Trophoblast cell (in vitro differentiated cells and primary cell): ENCODE measurements at regions not wholly inside any gene's neighbourhood (a gene's known extent, or its start where the extent isn't known, plus 50 kb on each side); places are given as distances from the start of the nearest gene placed in this dataset.

Experiments used
- DNase-seq, 2 donors: peaks; one replicate each; pipeline ENCODE4 v3.0.0-alpha.2; 2016
- H2AFZ ChIP-seq: 2 replicates; pipeline ENCODE4 v1.6.1; 2013; ENCODE audit warnings: low read length, moderate library complexity, mild to moderate bottlenecking; ENCODE audit not compliant: insufficient read depth, poor library complexity
- H2AK5ac ChIP-seq: 2 replicates; pipeline ENCODE4 v1.6.1; 2013; ENCODE audit warnings: mild to moderate bottlenecking, low read length
- H2BK120ac ChIP-seq: 2 replicates; pipeline ENCODE4 v1.6.1; 2013; ENCODE audit warnings: low read length, mild to moderate bottlenecking, moderate library complexity; ENCODE audit not compliant: insufficient read depth, poor library complexity
- H2BK12ac ChIP-seq: 2 replicates; pipeline ENCODE4 v1.6.1; 2013; ENCODE audit warnings: mild to moderate bottlenecking, low read length, moderate library complexity
- H2BK5ac ChIP-seq: 2 replicates; pipeline ENCODE4 v1.6.1; 2013; ENCODE audit warnings: low read length, low read depth, moderate library complexity, mild to moderate bottlenecking; ENCODE audit not compliant: poor library complexity
- H3K14ac ChIP-seq: 2 replicates; pipeline ENCODE4 v1.6.1; 2013; ENCODE audit warnings: mild to moderate bottlenecking, low read length
- H3K18ac ChIP-seq: 2 replicates; pipeline ENCODE4 v1.6.1; 2013; ENCODE audit warnings: mild to moderate bottlenecking, low read length
- H3K23ac ChIP-seq: 2 replicates; pipeline ENCODE4 v1.6.1; 2013; ENCODE audit warnings: low read length
- H3K27ac ChIP-seq: 2 replicates; pipeline ENCODE4 v1.5.1; 2013; ENCODE audit warnings: low read depth, mild to moderate bottlenecking, inconsistent platforms, low read length, moderate library complexity
- H3K27me3 ChIP-seq: 2 replicates; pipeline ENCODE4 v1.6.1; 2013; ENCODE audit warnings: inconsistent platforms, mild to moderate bottlenecking, low read length, moderate library complexity; ENCODE audit not compliant: insufficient read depth
- H3K36me3 ChIP-seq, 2 experiments: 1 replicate in 1 of 2; 2 replicates in 1 of 2; pipeline ENCODE4 v1.6.1; 2013; ENCODE audit warnings: low read length in 2 of 2, mild to moderate bottlenecking in 2 of 2, moderate library complexity in 1 of 2; ENCODE audit not compliant: insufficient read depth in 2 of 2, control insufficient read depth in 1 of 2
- H3K4ac ChIP-seq: 2 replicates; pipeline ENCODE4 v1.6.1; 2013; ENCODE audit warnings: low read depth, mild to moderate bottlenecking, low read length, moderate library complexity
- H3K4me1 ChIP-seq, 2 experiments: 1 replicate in 1 of 2; 2 replicates in 1 of 2; pipeline ENCODE4 v1.6.1; 2013; ENCODE audit warnings: low read length in 2 of 2, mild to moderate bottlenecking in 2 of 2, moderate library complexity in 1 of 2; ENCODE audit not compliant: insufficient read depth in 2 of 2, control insufficient read depth in 1 of 2
- H3K4me2 ChIP-seq: 2 replicates; pipeline ENCODE4 v1.6.1; 2013; ENCODE audit warnings: inconsistent platforms, mild to moderate bottlenecking, low read length, moderate library complexity
- H3K4me3 ChIP-seq: 2 replicates; pipeline ENCODE4 v1.5.1; 2013; ENCODE audit warnings: mild to moderate bottlenecking, low read depth, low read length, inconsistent platforms
- H3K79me1 ChIP-seq: one replicate; pipeline ENCODE4 v1.6.1; 2013; ENCODE audit warnings: low read length
- H3K79me2 ChIP-seq: 2 replicates; pipeline ENCODE4 v1.6.1; 2013; ENCODE audit warnings: low read length, mild to moderate bottlenecking; ENCODE audit not compliant: control insufficient read depth, insufficient read depth, poor library complexity
- H3K9ac ChIP-seq: 2 replicates; pipeline ENCODE4 v1.6.1; 2013; ENCODE audit warnings: mild to moderate bottlenecking, low read length
- H3K9me3 ChIP-seq: 2 replicates; pipeline ENCODE4 v1.6.1; 2013; ENCODE audit warnings: low read depth, mild to moderate bottlenecking, control low read depth, inconsistent platforms, low read length; ENCODE audit not compliant: insufficient read depth
- H4K12ac ChIP-seq: 2 replicates; pipeline ENCODE4 v1.6.1; 2013; ENCODE audit warnings: low read depth, mild to moderate bottlenecking, low read length, moderate library complexity
- H4K8ac ChIP-seq: 2 replicates; pipeline ENCODE4 v1.6.1; 2013; ENCODE audit warnings: low read depth, mild to moderate bottlenecking, low read length, moderate library complexity
- H4K91ac ChIP-seq: one replicate; pipeline ENCODE4 v1.6.1; 2013; ENCODE audit warnings: low read depth, mild to moderate bottlenecking, low read length, moderate library complexity
- WGBS: extraction: QIAGEN DNeasy Blood & Tissue Kit; methylation state at CpG from one replicate; pipeline ENCODE4 v1.1.7; 2013; ENCODE audit warnings: missing lambda C conversion rate; ENCODE audit not compliant: insufficient read length, insufficient coverage; ENCODE audit errors: extremely low coverage; 5-methylcytosine and 5-hydroxymethylcytosine counted together

DNA sequence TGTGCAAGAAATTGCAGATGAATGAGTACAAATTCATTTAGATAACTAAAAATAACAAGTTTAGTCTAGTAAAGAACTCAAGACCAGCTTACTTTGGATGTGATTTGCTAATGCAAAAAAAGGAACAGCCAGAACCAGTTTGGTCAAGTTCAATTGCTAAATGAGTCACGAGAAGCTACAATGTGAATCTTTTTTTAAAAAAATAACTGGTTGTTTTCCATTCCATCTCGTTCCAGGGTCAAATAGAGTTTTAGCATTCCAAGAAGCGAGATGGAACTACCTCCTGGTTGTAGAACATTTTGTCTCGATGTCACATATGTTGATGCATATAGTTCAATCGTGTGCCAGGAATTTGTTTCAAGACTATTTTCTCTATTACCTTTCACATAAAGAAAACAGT lies 65.0 kb upstream of the IKZF2 start:
- H3K4me3 ChIP-seq, result no peak overlapping the region
- no peaks in the 10 kb centered on the region for H3K4me1 ChIP-seq
- H4K91ac ChIP-seq, result no peak overlapping the region
- no peak overlapping the region for H3K23ac ChIP-seq
- no peak overlapping the region for H3K9ac ChIP-seq
- DNase-seq, result peak; percentile 60 to 94
- H3K9me3 ChIP-seq, result no peaks in the 10 kb centered on the region
- no peaks in the 10 kb centered on the region for H3K79me2 ChIP-seq
- H3K79me1 ChIP-seq, result no peaks in the 10 kb centered on the region
- H2AK5ac ChIP-seq, result no peak overlapping the region
- no peak overlapping the region for H4K8ac ChIP-seq
- no peak overlapping the region for H3K14ac ChIP-seq
- no peak overlapping the region for H3K4me2 ChIP-seq
- H2BK5ac ChIP-seq, result no peak overlapping the region
- no peak overlapping the region for H2BK12ac ChIP-seq
- H3K18ac ChIP-seq, result no peak overlapping the region
- no CpG with 5 or more reads among the region's 5 CpGs for WGBS
- H3K27me3 ChIP-seq, result no peaks in the 10 kb centered on the region
- no peaks in the 10 kb centered on the region for H3K36me3 ChIP-seq
- H3K4ac ChIP-seq, result no peak overlapping the region
- no peak overlapping the region for H3K27ac ChIP-seq
- no peak overlapping the region for H2BK120ac ChIP-seq
- H4K12ac ChIP-seq, result no peak overlapping the region
- H2AFZ ChIP-seq, result no peak overlapping the region

GRCh38 chr2:213219816-213220215 lies 64.4 kb upstream of the SPAG16 start:
- H2BK120ac ChIP-seq, result no peak overlapping the region
- H3K4me2 ChIP-seq, result no peak overlapping the region
- H3K79me1 ChIP-seq, result no peaks in the 10 kb centered on the region
- DNase-seq, result no peak
- H2BK12ac ChIP-seq, result no peak overlapping the region
- no peaks in the 10 kb centered on the region for H3K36me3 ChIP-seq
- no peak overlapping the region for H3K27ac ChIP-seq
- no peak overlapping the region for H3K18ac ChIP-seq
- WGBS, result no CpG with 5 or more reads among the region's 1 CpG
- H3K9me3 ChIP-seq, result no peaks in the 10 kb centered on the region
- H3K4me3 ChIP-seq, result no peak overlapping the region
- H3K23ac ChIP-seq, result no peak overlapping the region
- H2AFZ ChIP-seq, result no peak overlapping the region
- H3K4ac ChIP-seq, result no peak overlapping the region
- no peak overlapping the region for H2AK5ac ChIP-seq
- H4K91ac ChIP-seq, result no peak overlapping the region
- H4K12ac ChIP-seq, result no peak overlapping the region
- H3K4me1 ChIP-seq, result no peaks in the 10 kb centered on the region
- H3K79me2 ChIP-seq, result no peaks in the 10 kb centered on the region
- no peak overlapping the region for H2BK5ac ChIP-seq
- no peak overlapping the region for H3K9ac ChIP-seq
- H4K8ac ChIP-seq, result no peak overlapping the region
- no peaks in the 10 kb centered on the region for H3K27me3 ChIP-seq
- H3K14ac ChIP-seq, result no peak overlapping the region

GRCh38 chr2:213220967-213221603 lies 63.2 kb upstream of the SPAG16 start:
- no peak overlapping the region for H2AK5ac ChIP-seq
- H3K14ac ChIP-seq, result no peak overlapping the region
- WGBS, result no CpG with 5 or more reads among the region's 3 CpGs
- no peak overlapping the region for H3K27ac ChIP-seq
- no peak overlapping the region for H2AFZ ChIP-seq
- no peak overlapping the region for H2BK5ac ChIP-seq
- H3K79me2 ChIP-seq, result no peaks in the 10 kb centered on the region
- H3K18ac ChIP-seq, result no peak overlapping the region
- no peaks in the 10 kb centered on the region for H3K27me3 ChIP-seq
- no peaks in the 10 kb centered on the region for H3K9me3 ChIP-seq
- H3K4me1 ChIP-seq, result no peaks in the 10 kb centered on the region
- H3K4me2 ChIP-seq, result no peak overlapping the region
- H4K12ac ChIP-seq, result no peak overlapping the region
- H3K23ac ChIP-seq, result no peak overlapping the region
- no peak for DNase-seq
- no peak overlapping the region for H4K8ac ChIP-seq
- H2BK120ac ChIP-seq, result no peak overlapping the region
- H4K91ac ChIP-seq, result no peak overlapping the region
- no peak overlapping the region for H3K4ac ChIP-seq
- H3K36me3 ChIP-seq, result no peaks in the 10 kb centered on the region
- no peak overlapping the region for H3K4me3 ChIP-seq
- H3K9ac ChIP-seq, result no peak overlapping the region
- no peak overlapping the region for H2BK12ac ChIP-seq
- H3K79me1 ChIP-seq, result no peaks in the 10 kb centered on the region

GRCh38 chr2:213221957-213222356 lies 62.3 kb upstream of the SPAG16 start:
- H2BK12ac ChIP-seq, result no peak overlapping the region
- H3K79me2 ChIP-seq, result no peaks in the 10 kb centered on the region
- H3K18ac ChIP-seq, result no peak overlapping the region
- no peaks in the 10 kb centered on the region for H3K27me3 ChIP-seq
- no peak overlapping the region for H3K14ac ChIP-seq
- DNase-seq, result no peak
- H3K4me2 ChIP-seq, result no peak overlapping the region
- H3K79me1 ChIP-seq, result no peaks in the 10 kb centered on the region
- H2AFZ ChIP-seq, result no peak overlapping the region
- H2AK5ac ChIP-seq, result no peak overlapping the region
- no peak overlapping the region for H4K8ac ChIP-seq
- H3K9ac ChIP-seq, result no peak overlapping the region
- H4K91ac ChIP-seq, result no peak overlapping the region
- H3K23ac ChIP-seq, result no peak overlapping the region
- no peak overlapping the region for H2BK120ac ChIP-seq
- no peak overlapping the region for H4K12ac ChIP-seq
- H3K4me3 ChIP-seq, result no peak overlapping the region
- H2BK5ac ChIP-seq, result no peak overlapping the region
- no peaks in the 10 kb centered on the region for H3K9me3 ChIP-seq
- no CpG with 5 or more reads among the region's 2 CpGs for WGBS
- H3K4ac ChIP-seq, result no peak overlapping the region
- H3K36me3 ChIP-seq, result no peaks in the 10 kb centered on the region
- no peak overlapping the region for H3K27ac ChIP-seq
- H3K4me1 ChIP-seq, result no peaks in the 10 kb centered on the region
